Activated CD4-positive, CD25-positive, alpha-beta regulatory T cell treated with anti-CD3 and anti-CD28 coated beads, Interleukin-2, amount 50 U/mL, for 16 hours (primary cell): ENCODE measurements at regions not wholly inside any gene's neighbourhood (a gene's known extent, or its start where the extent isn't known, plus 50 kb on each side); places are given as distances from the start of the nearest gene placed in this dataset.
"Not testable (repeated sequence)": the region's sequence is repeated elsewhere in the genome, so short reads cannot be mapped to it uniquely, and the experiment has no call there.

Experiments used
- DNase-seq: peaks from one replicate; pipeline ENCODE4 v3.0.0-alpha.2; 2020; ENCODE audit warnings: low read depth, low spot score

DNA sequence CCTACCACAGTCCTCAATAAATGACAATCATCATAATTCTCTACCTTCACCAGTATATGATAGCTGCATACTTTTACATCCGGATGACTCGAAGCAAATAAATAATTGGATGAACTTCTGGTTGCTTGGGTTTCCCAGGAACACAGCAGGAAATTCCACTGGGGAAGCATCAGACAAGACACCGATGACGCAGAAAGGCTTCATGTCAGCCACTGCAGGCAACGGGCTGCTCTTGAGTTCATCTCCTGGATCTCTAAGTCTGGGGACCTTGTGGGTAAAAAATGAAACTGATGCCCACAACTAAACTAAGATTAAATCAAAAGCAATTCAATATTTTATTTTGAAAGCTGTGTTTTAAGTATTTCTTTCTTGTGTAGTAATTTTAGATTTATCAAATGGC, 472.1 kb upstream of the C16orf82 start:
- no peak for DNase-seq

- DNase-seq: no peak
These were observed 471.5 kb upstream of the C16orf82 start for GRCh38 chr16:26595199-26595598.

DNA sequence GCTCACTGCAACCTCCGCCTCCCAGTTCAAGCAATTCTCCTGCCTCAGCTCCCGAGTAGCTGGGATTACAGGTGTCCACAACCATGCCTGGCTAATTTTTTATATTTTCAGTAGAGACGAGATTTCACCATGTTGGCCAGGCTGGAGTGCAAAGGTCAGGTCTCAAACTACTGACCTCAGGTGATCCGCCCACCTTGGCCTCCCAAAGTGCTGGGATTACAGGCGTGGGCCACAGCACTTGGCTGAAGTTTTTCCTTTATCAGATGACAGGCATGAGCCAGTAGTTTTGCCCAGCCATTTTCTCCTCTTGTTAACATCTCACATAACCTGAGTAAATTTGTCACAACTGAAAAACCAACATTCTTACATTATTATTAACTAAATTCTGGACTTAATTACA, 470.7 kb upstream of the C16orf82 start:
- DNase-seq: not testable (repeated sequence)

DNA sequence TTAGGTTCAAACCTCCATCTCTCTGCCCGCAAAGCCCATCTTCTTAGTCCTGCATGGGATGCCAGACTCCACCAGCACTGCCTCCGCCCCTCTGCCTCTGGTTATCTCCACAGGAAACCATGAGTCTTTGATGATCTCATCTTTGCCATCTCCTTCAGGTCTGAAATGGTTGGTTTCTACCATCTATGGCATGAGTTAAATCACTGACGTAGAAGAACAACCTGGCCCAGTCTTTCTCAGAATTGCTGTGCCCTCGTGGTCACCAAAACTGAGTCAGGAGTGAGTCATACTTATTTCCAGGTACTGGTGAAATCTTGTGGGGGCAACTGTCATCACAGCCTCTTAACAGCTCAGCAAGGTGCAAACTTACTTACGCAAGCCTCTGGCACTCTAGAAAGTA, 468.7 kb upstream of the C16orf82 start:
- peak; percentile 56 for DNase-seq

- DNase-seq: no peak
These were observed 467.5 kb upstream of the C16orf82 start for GRCh38 chr16:26598998-26599784.

- DNase-seq: no peak
These were observed 467.0 kb upstream of the C16orf82 start for GRCh38 chr16:26599785-26600104.

DNA sequence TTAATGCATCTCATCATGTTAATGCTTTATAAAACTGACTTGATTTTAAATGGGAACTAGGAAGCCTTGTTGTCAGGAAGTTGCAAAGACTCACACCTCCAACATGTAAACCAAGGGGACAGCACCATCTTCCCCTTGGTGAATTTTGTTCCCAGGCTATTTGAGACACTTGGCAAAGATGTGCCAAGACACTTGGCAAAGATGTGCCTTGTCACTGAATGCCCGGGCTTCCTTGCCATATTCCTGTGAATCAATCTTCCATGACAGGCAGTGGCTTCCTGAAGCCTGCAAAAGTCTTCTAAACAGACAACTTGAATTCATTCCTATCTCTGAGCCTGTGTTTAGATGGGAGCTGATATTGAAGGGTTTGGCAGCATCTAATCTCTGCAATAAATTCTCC, 465.4 kb upstream of the C16orf82 start:
- DNase-seq: no peak

DNA sequence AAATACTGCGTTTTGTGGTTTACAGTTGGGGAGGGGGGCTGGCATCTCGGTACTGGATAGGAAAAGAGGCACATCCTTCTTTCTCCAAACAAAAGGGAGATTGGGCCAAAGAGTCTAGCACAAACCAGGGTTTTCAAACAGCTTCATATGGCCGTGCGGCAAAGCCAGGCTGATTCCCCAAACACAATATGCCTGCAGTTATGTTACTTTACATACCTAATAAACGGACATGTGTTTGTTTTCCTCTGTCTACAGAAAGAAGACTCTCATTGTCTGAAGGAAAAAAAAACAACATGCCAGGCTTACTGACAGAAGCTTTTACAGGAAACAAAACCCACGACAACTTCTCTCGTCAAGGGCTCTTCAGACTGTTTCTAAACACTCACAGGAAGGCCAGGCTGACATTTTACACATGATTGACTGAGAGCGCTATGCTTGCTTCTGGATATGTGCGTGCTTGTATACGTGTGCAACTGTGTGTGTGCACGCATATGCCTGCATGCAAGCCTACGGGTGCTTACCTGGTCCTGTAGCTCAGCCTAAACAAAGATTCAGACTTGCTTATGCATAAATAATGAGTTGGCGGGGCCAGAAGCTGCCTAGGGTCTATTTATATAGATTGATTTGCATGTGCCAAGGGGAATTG, 461.0 kb upstream of the C16orf82 start:
- DNase-seq: no peak

DNA sequence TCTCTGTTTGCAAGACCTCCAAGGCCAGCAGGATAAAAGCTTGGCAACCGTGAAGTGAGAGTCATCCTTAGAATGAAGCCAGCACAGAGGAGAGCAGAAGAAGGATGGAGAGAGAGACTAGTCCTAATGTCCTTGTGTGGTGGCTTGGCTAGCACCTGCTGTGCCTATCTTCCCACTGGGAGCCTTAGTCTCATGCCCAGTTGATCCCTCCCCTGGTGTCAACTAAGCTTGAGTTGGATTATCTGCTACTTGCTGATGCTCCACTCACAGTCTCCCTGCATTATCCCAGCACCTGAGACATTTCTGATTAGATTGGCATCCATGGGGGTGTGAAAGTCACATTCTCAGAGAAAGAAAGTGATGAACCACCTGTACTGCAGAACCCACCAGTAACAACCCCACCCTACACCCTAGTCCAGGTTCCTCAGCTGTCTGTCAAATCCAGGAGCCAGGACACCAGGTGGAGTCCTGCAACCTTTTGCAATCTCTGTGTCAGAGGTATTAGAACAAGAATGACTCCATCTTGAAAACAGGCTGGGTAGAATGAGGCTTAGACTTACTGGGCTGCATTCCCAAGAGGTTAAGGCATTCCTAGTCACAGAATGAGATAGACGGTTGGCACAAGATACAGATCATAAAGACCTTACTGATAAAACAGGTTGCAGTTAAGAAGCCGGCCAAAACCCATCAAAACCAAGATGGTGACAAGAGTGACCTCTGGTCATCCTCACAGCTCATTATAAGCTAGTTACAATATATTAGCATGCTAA, 460.2 kb upstream of the C16orf82 start:
- DNase-seq: no peak

DNA sequence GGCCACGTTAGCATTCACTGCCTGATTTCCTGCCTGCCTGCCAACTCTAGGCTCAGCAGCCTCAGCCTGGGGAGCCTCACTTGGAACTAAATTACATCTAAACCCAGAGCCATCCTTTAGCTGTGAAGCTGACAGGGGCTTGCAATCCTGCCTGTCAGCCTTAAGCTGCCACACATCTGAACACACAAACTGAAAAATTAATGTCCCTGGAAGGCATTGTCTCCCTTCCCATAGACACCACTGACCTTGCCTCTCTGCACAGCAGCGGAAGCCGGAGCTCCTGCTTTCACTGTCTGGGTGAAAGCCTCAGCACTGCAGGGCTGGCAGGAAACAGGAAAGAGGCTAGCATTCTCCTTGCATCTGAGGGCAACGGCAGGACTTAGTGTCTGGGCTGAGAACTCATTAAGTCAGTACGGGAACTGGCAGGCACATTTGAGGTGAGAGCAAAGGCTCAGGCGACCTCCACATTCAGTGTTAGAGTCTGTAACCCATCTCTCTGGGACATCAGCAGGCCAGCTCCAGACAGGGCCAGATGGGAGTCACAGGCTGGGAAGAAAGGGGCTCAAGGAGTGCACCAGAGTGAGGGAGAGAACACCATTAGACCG, 452.4 kb upstream of the C16orf82 start:
- DNase-seq: no peak

- no peak for DNase-seq
These were observed 443.3 kb upstream of the C16orf82 start for GRCh38 chr16:26623442-26623841.

DNA sequence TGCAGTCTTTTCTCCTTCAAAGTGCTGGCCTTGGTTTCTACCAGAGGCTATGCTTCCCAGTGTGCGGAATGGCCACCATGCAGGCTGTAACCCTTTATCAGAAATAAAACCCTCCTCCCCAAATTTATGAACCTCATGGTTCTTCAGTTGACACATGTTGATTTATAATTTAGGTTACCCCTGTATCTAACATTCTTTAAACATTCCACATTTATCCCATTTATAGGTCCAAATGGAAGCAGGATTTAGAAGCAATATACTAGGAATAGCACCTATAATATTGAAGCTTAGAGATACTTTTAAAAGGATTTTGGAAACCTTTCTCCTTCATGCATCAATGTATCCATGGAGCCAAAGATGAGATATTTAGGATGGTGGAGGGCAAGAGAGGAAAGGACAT, 438.8 kb upstream of the C16orf82 start:
- no peak for DNase-seq

- not testable (repeated sequence) for DNase-seq
These were observed 435.4 kb upstream of the C16orf82 start for GRCh38 chr16:26631365-26631764.

DNA sequence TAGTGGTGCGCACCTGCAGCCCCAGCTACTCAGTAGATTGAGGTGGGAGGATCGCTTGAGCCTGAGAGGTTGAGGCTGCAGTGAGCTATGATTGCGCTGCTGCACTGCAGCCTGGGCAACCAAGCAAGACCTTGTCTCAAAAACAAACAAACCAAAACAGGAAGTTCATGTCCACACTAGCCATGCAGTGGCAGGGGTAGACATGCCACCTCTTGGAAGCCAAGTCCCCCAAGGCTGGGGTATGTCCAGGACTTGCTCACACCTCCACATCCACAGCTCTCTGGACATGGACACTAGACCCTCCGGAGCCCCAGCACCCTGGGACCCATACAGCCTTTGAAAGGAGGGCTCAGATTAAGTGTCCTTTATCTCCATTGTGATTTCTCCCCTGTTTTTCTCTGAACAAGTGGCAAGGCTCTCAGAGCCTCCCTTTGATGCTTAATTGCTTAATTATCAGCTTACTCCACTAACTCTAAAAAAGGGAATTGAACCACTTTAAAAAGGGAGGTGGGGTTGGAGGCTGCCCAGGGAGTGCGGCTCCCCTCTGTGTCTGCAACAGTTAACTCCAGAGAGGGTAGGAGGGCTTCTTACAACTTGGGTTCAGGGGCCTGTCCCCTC, 424.6 kb upstream of the C16orf82 start:
- no peak for DNase-seq

DNA sequence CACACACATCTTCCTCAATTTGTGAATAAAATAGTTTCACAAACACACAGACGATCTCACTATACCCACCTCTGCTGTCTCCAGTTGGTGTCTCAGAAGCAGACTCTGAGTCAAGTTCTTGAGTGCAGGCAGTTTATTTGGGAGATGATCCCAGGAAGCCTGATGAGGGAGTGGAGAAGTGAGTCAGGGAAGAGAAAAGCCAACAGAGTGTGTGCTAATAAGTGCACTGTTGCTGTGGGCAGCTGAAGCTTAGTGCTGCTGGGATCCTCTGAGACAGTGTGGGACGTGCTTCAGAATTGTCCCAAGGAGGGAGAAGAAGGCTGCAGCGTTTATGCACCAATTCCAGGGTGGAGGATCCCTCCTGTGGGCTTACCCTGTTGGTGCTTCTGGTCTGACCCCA, 423.2 kb upstream of the C16orf82 start:
- DNase-seq: no peak

GRCh38 chr16:26644912-26645543, 421.7 kb upstream of the C16orf82 start:
- no peak for DNase-seq

GRCh38 chr16:26645614-26646013, 421.1 kb upstream of the C16orf82 start:
- peak; percentile 5 for DNase-seq

DNA sequence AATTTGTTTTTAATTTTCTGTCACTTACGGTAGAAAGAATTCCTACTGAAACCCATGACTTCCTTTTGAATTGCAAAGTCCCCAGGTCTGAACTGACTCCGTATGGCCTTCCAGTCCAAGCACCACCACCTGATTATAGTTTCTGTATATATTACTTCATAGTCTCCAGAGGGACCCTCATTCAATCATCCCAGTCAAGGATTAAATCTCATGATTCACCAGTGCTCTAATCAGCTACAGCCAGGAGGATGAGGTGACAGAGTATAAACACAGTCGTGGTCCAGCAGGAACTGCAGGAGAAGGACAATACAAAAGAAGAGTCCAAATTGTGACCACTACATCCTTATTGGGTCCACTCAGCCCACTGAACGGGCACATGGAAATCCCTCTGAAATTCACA, 418.9 kb upstream of the C16orf82 start:
- DNase-seq: no peak

GRCh38 chr16:26648851-26649250, 417.9 kb upstream of the C16orf82 start:
- no peak for DNase-seq

DNA sequence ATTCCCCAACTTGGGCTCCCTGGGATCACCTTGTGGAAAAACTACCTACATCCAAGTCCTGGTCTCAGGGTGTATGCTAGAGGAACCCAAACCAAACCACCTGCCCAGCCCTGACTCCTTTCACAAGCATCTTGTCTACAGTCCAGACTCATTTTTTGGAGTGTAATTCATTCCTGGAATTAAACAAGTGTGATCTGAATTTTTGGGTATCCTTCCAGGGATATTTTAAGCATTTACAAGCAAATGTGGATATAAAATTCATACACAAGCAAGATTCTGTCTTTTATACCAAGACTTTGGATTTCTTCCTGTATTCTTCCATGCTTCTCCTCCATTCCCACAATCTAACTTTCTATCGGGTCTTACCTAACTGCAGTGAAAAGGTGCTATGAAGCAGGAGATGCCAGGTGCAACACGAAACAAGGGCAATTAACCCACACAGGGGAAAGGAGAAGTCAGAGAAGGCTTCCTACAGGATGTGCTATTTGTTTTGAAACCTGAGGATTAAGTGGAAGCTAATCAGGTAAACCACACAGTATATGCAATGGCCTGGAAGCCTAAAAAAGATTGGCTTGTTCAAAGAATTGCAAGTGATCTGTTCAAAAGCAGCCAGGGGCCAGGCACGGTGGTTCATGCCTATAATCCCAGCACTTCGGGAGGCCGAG, 417.2 kb upstream of the C16orf82 start:
- no peak for DNase-seq

- no peak for DNase-seq
These were observed 415.3 kb upstream of the C16orf82 start for GRCh38 chr16:26651464-26651863.
